NCI-H446 treated with DMSO at 0.1 percent for 48 hours (cell line): ENCODE measurements at regions not wholly inside any gene's neighbourhood (a gene's known extent, or its start where the extent isn't known, plus 50 kb on each side); places are given as distances from the start of the nearest gene placed in this dataset.
A peak's percentile ranks its signal among the peaks of the same experiment; 100 is the strongest.

Experiments used
- DNase-seq: peaks from one replicate; lab custom pipeline; 2025; lab: John Stamatoyannopoulos, UW

DNA sequence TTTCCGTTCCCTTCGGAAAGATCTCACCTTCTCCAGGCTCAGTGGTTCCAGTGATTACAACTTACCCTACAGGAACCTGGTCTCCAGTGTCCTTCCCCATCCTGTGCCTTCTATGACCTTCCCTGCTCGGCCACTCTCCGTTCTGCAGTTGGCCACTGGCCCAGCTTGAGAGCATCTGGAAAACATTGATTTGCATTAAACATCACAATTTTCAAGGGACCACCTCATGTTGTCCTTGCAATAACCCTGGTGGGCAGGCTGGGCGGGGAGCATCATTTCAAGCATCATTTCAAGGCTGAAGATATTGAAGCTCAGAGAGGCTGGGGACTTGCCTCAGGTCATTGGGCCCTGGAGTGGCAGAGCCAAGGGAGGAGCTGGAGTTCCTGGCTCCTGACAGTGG lies 177.4 kb downstream of the SEC61B start:
- no peak for DNase-seq

DNA sequence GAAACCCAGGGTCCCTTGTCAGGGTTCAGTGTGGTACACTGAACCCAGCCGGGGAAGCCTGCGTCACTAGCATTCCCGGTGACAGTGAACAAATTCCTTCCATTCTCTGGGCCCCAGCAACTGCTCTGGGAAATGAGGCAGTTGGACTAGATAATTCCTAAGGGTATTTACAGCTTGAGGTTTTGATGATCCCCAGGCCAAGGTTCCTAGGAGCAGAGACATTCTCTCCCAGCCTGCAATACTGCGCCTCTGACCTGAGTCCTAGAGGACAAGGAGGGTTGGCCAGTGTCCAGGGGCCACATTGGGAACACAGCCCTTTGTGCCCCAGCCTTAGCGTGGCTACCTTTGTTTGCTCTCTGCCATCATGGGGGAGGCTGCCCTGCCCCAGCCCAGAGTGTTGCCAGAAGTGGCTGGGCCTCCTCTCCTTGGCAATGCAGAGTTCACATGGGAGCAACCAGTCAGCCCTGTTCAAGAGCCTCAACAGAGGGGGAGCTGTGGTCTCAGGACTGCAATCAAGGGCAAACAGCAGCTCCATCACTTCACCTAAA lies 178.2 kb downstream of the SEC61B start:
- DNase-seq, result no peak

DNA sequence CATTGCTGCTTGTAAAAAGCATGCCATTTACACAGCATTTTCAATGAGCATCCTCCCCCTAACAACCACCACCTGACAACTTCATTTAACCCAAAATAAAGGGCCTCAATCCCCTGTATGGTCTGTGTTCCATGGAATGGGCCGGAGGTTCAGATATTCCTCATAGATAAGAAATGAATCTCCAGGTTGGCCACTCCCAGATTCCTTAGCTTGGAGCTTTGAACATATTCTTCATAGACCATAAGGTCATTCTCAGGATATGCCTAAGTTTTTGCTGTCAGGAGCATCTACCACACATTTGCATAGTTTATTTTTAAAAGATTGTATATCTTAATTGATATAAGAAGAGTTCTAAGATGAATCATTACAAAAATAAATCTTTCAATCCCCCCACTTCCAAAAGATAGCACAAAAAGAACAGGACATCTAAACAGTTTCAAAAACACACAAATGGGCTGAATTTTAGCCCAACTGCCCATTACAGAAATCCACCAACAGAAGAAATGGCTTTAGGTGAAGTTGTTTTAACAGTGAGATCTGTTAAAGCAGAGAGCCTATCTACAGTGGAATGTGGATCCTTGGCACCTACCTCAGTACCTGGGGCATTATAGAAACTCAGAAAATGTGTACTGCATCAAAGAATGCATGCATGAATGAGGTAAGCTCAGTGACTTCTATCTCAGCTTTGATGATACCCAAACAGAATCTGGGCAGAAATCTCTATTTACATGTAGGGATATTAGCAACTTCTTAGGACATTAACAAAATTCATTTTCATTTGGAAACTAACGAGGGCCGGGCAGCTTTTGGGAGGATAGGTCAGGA lies 179.8 kb downstream of the SEC61B start:
- DNase-seq, result no peak

DNA sequence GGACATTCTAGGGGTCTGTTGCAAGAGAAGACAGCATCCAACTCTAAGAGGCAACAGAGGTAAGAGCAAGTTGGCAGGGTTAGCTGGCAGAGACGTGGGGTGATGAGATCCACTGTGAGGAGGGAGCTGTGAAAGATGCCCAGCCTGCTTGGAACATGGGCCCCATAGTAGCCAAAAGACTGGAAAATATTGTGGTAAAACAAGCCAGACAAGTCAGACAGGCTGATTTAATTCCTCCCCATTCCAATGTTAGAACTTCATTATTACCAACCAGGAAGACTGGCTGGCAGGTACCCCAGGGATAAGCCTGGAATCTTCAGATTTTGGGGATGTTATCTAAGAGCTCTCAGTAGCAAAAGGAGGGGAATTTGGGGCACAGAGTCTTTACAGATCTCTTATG lies 181.3 kb downstream of the SEC61B start:
- DNase-seq, result no peak

DNA sequence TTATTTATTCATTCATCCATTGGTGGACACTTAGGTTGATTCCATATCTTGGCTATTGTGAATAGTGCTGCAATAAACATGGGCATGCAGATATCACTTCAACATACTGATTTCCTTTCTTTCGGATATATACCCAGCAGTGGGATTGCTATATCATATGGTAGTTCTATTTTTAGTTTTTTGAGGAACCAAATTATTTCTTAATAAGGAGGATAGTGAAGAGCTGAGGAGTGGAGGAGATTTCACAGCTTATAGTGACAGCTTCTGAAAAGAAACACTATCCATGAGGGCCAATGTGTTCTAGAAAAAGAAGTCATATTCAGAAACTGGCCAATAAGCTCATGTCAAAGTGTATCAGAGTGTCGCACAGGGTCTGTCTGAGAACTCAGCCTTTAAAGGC lies 183.3 kb downstream of the SEC61B start:
- no peak for DNase-seq

DNA sequence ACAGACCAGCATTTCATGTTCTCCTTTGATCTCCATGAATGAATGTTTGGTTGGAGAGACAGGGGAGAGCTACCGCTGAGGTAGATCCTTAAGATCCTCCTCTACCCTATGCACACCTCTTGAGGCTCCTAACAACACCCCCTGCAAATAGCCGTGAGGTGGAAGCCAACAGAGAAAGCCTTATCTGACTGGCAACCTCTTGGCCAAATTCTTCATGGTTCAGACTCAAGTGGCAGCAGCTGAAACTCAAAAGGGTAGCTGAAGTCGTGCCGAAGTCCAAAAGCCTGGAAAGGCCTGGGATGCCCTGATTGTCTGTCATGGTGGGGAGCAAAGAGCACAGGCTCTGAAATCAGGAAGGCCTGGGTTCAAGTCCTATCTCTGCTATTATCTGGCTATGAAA lies 184.9 kb downstream of the SEC61B start:
- DNase-seq, result no peak

DNA sequence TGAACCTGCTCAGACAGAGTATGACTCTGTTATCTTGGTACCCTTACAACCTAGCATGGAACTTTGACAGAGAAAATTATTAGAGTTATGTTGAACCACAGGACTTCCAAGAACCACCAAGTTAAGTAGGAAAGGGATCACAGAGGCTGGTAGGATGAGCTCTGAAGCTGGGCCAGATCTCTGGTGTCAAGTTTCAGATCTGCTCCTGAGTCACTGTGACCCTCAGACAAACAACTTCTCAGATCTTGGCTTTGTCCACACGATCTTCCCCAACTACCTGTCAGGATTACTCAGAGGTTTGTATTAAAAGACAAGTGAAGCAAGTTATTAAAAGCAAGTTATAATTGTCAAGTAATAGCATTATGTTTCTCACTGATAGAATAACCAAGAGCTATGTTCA lies 189.0 kb downstream of the SEC61B start:
- DNase-seq, result no peak

DNA sequence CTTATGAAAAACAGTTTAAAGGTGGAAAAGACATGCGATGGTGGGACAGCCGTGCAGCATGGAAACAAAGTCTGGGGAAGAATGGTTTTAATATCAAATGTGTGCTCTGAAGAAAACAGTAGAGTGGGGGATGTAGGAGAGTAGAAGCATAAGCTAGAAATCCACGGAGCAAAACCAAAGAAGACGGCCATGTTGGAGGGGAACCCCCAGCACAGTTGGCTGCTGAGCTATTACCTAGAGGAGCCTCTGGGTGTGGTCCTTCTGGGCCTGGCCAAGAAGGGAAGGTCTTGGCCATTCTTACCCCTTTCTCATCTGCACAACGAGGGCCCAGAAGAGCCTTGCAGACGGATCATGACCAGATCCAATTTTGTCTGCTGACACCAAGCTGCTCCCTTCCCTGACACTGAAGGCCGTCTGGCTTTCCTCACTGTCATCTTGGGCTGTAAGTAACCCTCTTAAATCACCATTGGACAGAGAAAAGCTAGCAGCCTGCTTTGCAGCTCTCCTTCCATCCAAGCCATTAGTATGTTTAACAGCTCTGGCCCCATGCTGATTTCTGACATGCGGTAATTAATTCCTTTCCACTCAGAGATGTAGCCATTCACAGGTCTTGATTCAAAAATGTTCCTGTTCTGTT lies 189.5 kb downstream of the SEC61B start:
- peak; percentile 11 for DNase-seq

DNA sequence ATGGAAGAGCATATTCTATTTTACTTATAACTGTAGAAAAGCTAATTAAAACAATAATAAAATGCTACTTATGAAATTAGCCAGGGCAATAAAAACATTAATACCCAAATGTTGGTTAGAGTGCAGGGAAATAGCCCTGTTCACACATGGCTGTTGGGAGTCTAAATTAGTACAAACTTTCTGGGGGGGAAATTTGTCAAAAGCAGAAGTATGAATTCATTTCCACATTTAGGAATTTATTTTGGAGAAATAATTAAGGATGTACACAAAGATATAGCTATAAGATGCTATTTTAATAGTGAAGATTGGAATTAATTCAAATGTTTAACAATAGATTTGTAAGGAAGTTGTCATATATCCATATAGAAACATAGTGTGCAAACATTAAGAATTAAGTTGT lies 190.5 kb downstream of the SEC61B start:
- DNase-seq, result no peak

DNA sequence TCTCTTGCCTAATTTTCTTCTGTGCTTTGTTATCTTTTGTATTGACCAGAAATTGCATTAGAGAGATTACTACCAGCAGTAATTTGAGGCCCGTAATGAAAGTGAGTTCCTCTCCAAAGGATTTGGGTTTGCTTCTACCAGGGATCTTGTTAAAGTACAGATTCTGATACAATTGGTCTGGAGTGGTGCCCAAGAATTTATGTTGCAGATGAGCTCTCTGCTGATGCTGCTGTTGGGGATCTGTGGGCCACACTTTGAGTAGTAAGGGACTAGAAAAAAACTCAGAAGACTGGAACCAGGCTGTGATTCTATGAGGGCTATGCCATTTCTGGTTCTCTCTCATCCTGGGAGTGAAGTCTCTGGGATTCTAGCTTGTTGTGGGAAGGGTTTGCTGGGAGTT lies 192.2 kb downstream of the SEC61B start:
- no peak for DNase-seq

DNA sequence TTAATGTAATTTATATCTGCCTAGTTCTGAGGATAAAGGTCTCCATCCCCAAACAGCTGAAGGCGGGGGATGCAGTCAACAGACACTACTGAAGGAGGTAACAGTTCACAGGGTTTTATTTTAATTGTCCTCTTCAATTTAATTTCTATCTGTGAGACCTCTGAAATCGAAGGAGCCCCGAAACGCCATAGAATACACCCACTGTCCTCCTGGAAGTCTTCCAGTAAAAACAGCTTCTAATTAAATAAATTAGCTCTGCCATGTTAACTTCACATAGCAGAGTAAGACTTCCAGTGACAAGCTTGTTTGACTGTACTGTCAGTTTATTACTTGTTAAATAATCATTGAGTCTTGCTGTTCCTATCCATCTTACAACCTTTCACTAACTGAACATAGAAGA lies 193.5 kb downstream of the SEC61B start:
- no peak for DNase-seq

DNA sequence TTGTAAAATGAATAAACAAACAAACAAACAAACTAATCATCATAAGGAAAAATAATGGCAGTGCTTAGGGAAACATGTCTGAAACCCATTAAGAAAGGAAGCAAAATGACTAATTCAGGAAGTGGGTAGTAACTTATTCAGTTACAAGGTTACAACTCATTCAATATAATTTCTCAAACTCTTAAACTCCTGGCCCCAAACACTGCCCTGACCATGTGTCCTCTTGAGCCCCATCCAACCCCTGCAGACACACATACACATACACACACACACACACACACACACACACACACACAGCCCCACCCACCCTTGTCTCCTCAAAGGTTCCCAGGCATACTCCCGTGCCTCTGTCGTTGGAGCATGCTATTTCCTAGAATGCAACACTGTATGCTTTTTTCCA lies 193.9 kb downstream of the SEC61B start:
- DNase-seq, result no peak

DNA sequence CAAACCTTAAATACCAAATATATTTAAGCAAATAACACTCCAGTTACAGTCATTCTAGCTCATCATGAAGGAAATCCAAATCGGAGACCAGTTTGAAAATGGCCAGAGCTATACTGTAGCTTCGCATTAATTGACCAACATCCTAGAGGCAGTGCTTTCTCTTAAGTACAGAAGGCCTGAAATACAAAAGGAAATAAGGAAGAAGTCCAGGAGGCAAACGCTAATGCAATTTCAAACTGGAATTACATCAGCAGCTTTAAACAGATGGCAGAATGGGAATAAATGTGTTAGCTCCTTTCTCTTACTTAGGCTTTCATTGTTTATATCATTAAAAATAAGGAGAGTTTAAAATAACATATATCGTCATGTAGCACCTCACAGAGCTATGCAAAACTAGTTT lies 197.0 kb downstream of the SEC61B start:
- DNase-seq, result no peak

DNA sequence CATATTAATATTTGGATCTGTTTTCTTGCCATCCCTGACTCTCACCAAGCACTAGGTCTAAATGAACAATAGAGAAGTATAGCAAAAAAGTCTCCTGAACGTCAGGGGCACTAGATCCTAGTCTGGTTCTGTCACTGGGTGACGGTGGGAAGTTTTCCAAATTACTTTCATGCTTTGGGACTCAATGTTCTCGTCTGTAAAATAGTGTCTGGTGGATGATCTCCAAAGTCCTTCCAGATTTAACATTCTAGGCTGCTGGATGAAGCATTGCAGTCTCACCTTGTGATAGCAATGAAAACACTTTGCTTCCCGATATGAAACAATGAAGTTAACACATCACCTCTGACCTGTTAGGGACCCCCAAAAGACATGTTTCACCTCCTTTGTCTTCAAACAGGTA lies 199.3 kb downstream of the SEC61B start:
- DNase-seq, result no peak

DNA sequence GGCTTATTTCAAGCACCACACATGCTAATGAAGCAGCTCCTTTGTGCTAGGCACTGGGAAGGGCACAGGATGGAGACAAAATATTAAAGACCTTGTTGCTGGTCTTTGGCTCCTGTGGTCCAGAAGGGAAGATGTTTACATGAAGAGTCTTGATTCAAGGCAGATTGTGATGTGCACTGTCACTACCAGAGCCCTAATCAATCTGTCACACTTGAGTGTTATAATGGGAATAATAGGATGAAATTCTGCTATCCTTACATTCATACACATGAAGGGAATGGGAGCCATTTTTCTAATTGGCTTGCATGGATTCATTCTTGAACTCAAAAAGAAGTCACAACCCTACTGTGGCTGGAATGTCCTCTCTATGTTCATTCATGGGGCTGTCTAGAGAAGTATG lies 203.0 kb downstream of the SEC61B start:
- DNase-seq, result no peak

DNA sequence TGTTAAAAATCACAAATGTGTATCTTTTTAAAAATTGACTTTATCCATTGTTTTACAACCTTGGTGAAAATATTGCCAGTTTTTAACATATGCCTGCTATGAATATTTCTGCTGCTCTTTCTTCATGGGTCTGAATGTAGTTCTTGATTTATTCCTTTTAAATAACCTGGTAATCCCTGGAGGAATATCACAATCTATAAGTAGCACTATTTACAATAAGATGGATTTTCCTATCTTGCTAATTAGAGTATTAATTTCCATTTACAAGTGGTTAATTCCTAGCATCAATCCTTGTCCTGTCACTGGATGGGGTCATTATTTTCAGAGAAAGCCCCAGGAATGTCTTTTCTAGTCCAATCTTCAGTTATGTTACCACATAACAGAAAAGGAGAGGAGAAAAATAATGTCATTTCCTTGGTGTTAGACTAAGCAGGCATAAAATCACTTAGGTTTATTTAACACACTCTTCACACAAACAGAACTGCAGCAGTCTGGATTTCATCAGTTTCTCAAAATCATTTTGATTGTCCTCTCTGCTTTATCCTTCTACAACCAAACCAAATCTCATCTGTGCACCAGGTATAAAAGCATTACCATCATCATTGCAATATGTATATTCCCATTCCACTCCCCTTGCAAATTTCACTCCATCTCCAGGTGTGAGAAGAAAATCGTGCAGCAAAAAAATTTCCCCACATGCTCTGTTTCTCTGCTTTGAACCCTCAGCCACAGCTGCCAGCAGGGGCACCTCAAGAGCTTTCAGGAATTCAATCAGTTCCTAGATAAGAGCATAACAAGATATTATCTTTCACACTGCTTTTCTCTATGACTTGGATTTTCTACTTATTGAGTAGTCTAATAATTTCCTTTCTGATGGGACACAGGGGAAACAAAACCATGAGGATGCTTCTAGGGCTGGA lies 204.1 kb downstream of the SEC61B start:
- no peak for DNase-seq

DNA sequence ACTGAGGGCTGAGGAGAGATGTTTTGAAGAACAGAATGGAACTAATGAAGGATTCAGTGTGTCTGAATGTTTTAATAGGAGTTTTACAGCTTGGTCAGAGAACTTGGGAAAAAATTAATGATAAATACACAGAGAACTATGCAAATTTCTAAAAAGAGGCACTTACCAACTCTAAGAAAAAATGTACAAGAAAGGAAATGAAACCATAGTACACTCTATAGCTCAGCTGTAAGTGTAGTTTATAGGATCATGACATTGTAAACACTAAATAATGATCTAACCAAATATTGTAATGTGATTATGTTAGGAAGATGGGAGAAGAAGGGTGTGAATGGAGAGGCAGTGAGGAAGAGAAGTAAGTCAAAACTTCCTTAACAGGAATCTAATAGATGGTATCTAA lies 205.2 kb downstream of the SEC61B start:
- DNase-seq, result no peak

DNA sequence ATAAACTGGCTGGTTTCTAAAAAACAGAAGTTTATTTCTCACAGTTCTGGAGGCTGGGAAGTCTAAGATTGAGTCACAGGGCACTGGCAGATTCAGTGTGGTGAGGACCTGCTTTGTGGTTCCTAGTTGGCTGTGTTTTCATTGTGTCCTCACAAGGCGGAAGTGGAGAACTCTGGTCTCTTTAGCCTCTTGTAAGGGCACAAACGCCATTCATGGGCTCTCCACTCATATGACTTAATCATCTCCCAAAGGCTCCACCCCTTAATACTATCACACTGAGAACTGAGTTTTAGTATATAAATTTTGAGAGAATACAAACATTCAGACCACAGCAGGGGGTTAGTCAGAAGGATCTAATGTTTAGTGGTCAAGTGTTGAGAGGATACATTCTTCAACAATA lies 208.2 kb downstream of the SEC61B start:
- no peak for DNase-seq

DNA sequence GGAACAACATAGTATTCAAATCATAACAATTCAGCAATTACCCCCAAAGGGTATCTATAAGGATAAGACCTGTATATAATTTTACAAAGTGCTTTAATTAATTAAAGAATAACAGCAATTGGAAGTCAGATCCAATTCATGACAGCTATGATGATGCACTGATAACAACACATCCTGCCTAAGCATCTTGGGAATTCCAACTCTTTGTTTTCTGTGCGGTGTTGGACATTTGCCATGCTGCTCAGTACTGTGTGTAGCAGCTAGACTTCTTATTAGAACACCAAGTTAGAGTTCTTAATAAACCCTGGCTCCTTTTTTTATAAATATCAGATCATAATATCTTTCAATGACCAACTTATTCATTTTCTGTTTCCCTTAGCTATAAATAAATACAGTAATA lies 209.0 kb downstream of the SEC61B start:
- DNase-seq, result no peak

DNA sequence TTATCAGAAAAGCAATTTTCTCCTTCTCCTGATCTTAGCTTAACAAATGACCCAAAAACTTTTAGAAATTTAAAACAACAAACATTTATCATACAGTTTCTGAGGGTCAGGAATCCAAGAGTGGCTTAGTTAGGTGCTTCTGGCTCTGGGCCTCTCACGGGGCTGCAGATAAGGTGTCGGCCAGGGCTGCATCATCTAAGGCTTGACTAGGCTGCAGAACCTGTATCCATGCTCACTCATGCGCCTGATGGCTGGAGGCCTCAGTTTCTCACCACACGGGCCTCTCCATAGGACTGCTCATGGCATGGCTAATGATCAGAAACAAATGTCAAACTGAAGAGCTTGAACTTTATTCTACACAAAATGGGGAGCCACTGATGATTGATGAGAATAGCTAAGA lies 210.0 kb downstream of the SEC61B start:
- no peak for DNase-seq

DNA sequence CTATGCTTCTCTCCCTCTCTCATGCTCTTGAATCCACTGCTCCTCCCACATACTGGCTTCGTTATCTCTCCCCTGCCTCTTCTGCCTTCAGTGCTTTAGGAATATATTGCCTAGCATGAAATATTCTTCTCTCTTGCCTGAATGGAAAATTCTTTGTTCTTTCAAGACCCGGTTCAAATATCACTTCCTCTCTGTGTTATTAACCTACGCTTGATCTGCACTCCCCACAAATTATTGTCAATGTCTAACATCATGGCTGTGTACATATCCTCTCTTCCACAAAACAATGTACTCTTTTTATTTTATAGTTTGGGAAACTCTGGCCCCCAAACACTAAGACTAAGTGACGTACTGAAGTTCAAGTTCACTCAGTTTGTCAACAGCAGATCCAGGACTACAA lies 211.0 kb downstream of the SEC61B start:
- no peak for DNase-seq

DNA sequence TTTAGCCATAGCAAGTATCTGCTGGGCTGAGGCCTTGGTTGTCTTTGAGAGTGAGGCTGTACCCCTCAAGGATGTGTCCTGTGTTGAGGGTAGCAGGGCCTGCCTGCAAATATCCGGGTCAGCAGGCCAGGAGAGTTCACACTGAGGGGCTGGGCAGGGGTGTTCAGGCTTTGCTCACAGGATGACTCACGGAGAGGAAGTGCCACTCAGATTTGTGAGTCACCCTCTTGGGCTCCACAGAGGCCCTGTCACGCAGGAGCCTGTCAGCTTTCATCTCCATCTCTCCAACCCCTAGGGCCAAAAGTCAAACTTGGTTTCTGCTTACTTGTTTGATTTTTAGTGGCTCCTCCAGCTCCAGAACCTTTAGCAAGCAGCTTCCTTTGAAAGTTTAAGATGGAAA lies 211.5 kb downstream of the SEC61B start:
- DNase-seq, result no peak

DNA sequence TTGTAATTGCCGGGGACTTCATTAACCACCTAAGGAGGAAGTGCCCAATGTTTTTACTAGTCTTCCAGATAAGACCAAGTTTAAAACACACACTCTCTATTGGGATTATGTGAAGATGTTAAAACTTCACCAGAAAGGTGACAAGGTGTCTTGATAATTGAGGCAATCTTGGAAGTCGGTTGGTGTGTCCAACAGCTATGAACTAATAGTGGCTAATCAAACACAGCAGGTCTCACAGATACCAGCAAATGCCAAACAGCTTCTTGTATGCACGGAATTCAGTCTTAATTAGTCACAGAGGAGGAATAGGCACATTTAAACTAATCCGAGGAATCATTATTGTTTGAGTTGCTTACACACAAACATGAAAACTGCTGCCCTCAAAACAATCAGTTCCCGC lies 214.5 kb downstream of the SEC61B start:
- DNase-seq, result no peak
